ENCODE measurements at regions not wholly inside any gene's neighbourhood (a gene's known extent, or its start where the extent isn't known, plus 50 kb on each side); places are given as distances from the start of the nearest gene placed in this dataset.
"Not testable (repeated sequence)": the region's sequence is repeated elsewhere in the genome, so short reads cannot be mapped to it uniquely, and the experiment has no call there.

GRCh38 chr16:25561723-25562122 lies 130.0 kb upstream of the HS3ST4 start:
- DNase-seq, result not testable (repeated sequence)

GRCh38 chr16:25556968-25557312 lies 134.8 kb upstream of the HS3ST4 start:
- DNase-seq, result not testable (repeated sequence)

GRCh38 chr16:25556289-25556967 lies 135.3 kb upstream of the HS3ST4 start:
- DNase-seq, result not testable (repeated sequence)

- DNase-seq, result no peak
Measured at GRCh38 chr16:25553711-25554436, 137.9 kb upstream of the HS3ST4 start.

GRCh38 chr16:25550647-25551046 lies 141.1 kb upstream of the HS3ST4 start:
- no peak for DNase-seq

GRCh38 chr16:25546791-25547190 lies 145.0 kb upstream of the HS3ST4 start:
- no peak for DNase-seq

- DNase-seq, result no peak
Measured at GRCh38 chr16:25544294-25544693, 147.5 kb upstream of the HS3ST4 start.

- DNase-seq, result no peak
Measured at GRCh38 chr16:25542306-25542705, 149.5 kb upstream of the HS3ST4 start.

- not testable (repeated sequence) for DNase-seq
Measured at GRCh38 chr16:25539767-25540166, 152.0 kb upstream of the HS3ST4 start.

- DNase-seq, result no peak
Measured at GRCh38 chr16:25523183-25523582, 168.6 kb upstream of the HS3ST4 start.

GRCh38 chr16:25512041-25512440 lies 179.7 kb upstream of the HS3ST4 start:
- no peak for DNase-seq

GRCh38 chr16:25509456-25509855 lies 182.3 kb upstream of the HS3ST4 start:
- DNase-seq, result no peak

- DNase-seq, result no peak
Measured at GRCh38 chr16:25501530-25502255, 190.1 kb upstream of the HS3ST4 start.

- no peak for DNase-seq
Measured at GRCh38 chr16:25494292-25494691, 197.5 kb upstream of the HS3ST4 start.

GRCh38 chr16:25493136-25493811 lies 198.5 kb upstream of the HS3ST4 start:
- DNase-seq, result no peak

GRCh38 chr16:25488435-25488834 lies 203.3 kb upstream of the HS3ST4 start:
- DNase-seq, result no peak

- no peak for DNase-seq
Measured at GRCh38 chr16:25487888-25488287, 203.9 kb upstream of the HS3ST4 start.

GRCh38 chr16:25481636-25482035 lies 210.1 kb upstream of the HS3ST4 start:
- DNase-seq, result no peak

GRCh38 chr16:25478476-25478875 lies 213.3 kb upstream of the HS3ST4 start:
- no peak for DNase-seq

- no peak for DNase-seq
Measured at GRCh38 chr16:25464058-25464457, 206.4 kb upstream of the ZKSCAN2 start.

- DNase-seq, result no peak
Measured at GRCh38 chr16:25449802-25450201, 192.2 kb upstream of the ZKSCAN2 start.

GRCh38 chr16:25443994-25444393 lies 186.3 kb upstream of the ZKSCAN2 start:
- DNase-seq, result no peak

- DNase-seq, result no peak
Measured at GRCh38 chr16:25434064-25434463, 176.4 kb upstream of the ZKSCAN2 start.

Data from fibroblast of skin of right quadriceps (primary cell).